Vagina (tissue), 2 donors: ENCODE measurements at regions not wholly inside any gene's neighbourhood (a gene's known extent, or its start where the extent isn't known, plus 50 kb on each side); places are given as distances from the start of the nearest gene placed in this dataset.

ENCODE experiments used
- POLR2A ChIP-seq, 2 donors: fragments of 450-650 bp; IDR thresholded peaks; one replicate each; pipeline ENCODE4 v1.6.1; 2017; ENCODE audit warnings: antibody characterized with exemption in 2 of 2, mild to moderate bottlenecking in 2 of 2, moderate library complexity in 2 of 2
- POLR2AphosphoS5 ChIP-seq, 2 donors: sonication (generic); formaldehyde crosslinking; IDR thresholded peaks; one replicate each; pipeline ENCODE4 v1.9.0; 2017; ENCODE audit warnings: antibody characterized with exemption in 2 of 2, mild to moderate bottlenecking in 2 of 2, low read depth in 1 of 2; ENCODE audit not compliant: insufficient read depth in 1 of 2
- TF ChIP-seq, protein P1 (sequence below), 3 experiments: fragments of 450-650 bp in 2 of 3; fragments of 200-600 bp in 1 of 3; sonication (generic) in 1 of 3; IDR thresholded peaks; one replicate each; pipeline ENCODE4 v1.5.1; 2017 to 2019; ENCODE audit warnings: antibody characterized with exemption in 3 of 3, mild to moderate bottlenecking in 2 of 3, moderate library complexity in 2 of 3

DNA sequence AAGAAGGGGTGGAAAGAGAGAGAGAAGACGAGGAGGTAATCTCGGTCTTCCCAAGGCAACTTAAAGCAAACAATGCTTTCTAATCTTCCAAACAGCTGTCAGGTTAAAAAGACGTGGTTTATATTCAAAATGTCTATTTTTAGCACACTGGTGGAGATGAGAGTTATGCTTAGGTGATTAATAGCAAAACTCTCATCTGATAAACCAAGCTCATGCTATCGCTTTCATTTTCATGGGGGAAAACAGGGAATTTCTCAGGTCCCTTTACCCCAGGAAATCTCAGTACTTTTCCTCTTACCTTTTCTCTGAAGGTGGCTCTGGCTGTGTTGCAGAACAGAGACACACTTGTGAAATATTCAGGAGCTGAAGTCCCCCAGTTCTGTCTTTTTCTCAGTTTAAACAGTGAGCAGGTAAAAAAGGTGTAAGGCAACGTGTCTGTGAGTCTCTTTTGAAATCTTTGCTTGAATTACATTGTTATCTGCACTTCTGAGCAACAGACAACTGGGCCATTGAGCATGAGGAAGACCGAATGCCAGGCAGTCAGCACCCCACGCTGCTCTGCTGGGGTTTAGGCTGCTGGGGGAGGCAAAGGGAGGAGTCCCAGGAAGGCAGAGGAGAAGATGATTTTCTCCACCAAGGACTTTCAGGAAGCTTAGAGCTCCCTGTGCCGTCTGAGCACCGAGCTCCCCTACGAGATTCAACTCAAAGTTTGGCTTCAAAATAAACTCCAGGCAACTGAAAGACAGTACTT lies 759.3 kb downstream of the BCL11B start:
- TF ChIP-seq, protein P1, sequence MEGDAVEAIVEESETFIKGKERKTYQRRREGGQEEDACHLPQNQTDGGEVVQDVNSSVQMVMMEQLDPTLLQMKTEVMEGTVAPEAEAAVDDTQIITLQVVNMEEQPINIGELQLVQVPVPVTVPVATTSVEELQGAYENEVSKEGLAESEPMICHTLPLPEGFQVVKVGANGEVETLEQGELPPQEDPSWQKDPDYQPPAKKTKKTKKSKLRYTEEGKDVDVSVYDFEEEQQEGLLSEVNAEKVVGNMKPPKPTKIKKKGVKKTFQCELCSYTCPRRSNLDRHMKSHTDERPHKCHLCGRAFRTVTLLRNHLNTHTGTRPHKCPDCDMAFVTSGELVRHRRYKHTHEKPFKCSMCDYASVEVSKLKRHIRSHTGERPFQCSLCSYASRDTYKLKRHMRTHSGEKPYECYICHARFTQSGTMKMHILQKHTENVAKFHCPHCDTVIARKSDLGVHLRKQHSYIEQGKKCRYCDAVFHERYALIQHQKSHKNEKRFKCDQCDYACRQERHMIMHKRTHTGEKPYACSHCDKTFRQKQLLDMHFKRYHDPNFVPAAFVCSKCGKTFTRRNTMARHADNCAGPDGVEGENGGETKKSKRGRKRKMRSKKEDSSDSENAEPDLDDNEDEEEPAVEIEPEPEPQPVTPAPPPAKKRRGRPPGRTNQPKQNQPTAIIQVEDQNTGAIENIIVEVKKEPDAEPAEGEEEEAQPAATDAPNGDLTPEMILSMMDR (IDR thresholded peaks at IDR 0.05), result no peak
- TF ChIP-seq POLR2A (IDR thresholded peaks at IDR 0.05) (no peak), POLR2AphosphoS5 (IDR thresholded peaks at IDR 0.05; ENCODE audit: insufficient read depth in 1 of 2, low read depth in 1 of 2) (no peak)
